ENCODE measurements at regions not wholly inside any gene's neighbourhood (a gene's known extent, or its start where the extent isn't known, plus 50 kb on each side); places are given as distances from the start of the nearest gene placed in this dataset.

- no peak for TF ChIP-seq CTCF (IDR thresholded peaks at IDR 0.05; ENCODE audit: extremely low read depth, low read depth, low read length)
- DNase-seq (ENCODE audit: insufficient read length, low spot score, missing footprints): no peak
- no peaks in the 10 kb centered on the region for H3K36me3 ChIP-seq (ENCODE audit: insufficient read depth, low read length)
- H3K27ac ChIP-seq (ENCODE audit: low read depth, low read length): no peak overlapping the region
- H3K27me3 ChIP-seq (ENCODE audit: insufficient read depth, low read length): no peaks in the 10 kb centered on the region
- no peak overlapping the region for H3K4me2 ChIP-seq (ENCODE audit: insufficient read depth, low read length)
- no peaks in the 10 kb centered on the region for H3K4me1 ChIP-seq (ENCODE audit: insufficient read depth, low read length)
- no peaks in the 10 kb centered on the region for H3K79me2 ChIP-seq (ENCODE audit: insufficient read depth, low read length)
- H2AFZ ChIP-seq (ENCODE audit: low read length): no peak overlapping the region
- no peaks in the 10 kb centered on the region for H3K9me3 ChIP-seq (ENCODE audit: low read depth, low read length)
- H4K20me1 ChIP-seq (ENCODE audit: insufficient read depth, low read length): no peaks in the 10 kb centered on the region
- no peak overlapping the region for H3K4me3 ChIP-seq (ENCODE audit: insufficient read depth, low read length)
Measured at GRCh38 chr7:156071612-156072011, 259.3 kb upstream of the SHH start.

GRCh38 chr7:156069891-156070290, 257.6 kb upstream of the SHH start:
- Histone ChIP-seq H4K20me1 (ENCODE audit: insufficient read depth, low read length) (no peaks in the 10 kb centered on the region), H3K36me3 (ENCODE audit: insufficient read depth, low read length) (no peaks in the 10 kb centered on the region), H2AFZ (ENCODE audit: low read length) (no peak overlapping the region), H3K27ac (ENCODE audit: low read depth, low read length) (no peak overlapping the region), H3K27me3 (ENCODE audit: insufficient read depth, low read length) (no peaks in the 10 kb centered on the region), H3K9me3 (ENCODE audit: low read depth, low read length) (no peaks in the 10 kb centered on the region), H3K4me2 (ENCODE audit: insufficient read depth, low read length) (no peak overlapping the region), H3K79me2 (ENCODE audit: insufficient read depth, low read length) (no peaks in the 10 kb centered on the region), H3K4me1 (ENCODE audit: insufficient read depth, low read length) (no peaks in the 10 kb centered on the region), H3K4me3 (ENCODE audit: insufficient read depth, low read length) (no peak overlapping the region)
- no peak for TF ChIP-seq CTCF (IDR thresholded peaks at IDR 0.05; ENCODE audit: extremely low read depth, low read depth, low read length)
- no peak for DNase-seq (ENCODE audit: insufficient read length, low spot score, missing footprints)

GRCh38 chr7:156067156-156067555, 254.9 kb upstream of the SHH start:
- no peak overlapping the region for H3K4me3 ChIP-seq (ENCODE audit: insufficient read depth, low read length)
- H2AFZ ChIP-seq (ENCODE audit: low read length): no peak overlapping the region
- no peak for TF ChIP-seq CTCF (IDR thresholded peaks at IDR 0.05; ENCODE audit: extremely low read depth, low read depth, low read length)
- no peaks in the 10 kb centered on the region for H3K27me3 ChIP-seq (ENCODE audit: insufficient read depth, low read length)
- no peaks in the 10 kb centered on the region for H3K79me2 ChIP-seq (ENCODE audit: insufficient read depth, low read length)
- no peak overlapping the region for H3K4me2 ChIP-seq (ENCODE audit: insufficient read depth, low read length)
- DNase-seq (ENCODE audit: insufficient read length, low spot score, missing footprints): no peak
- no peak overlapping the region for H3K27ac ChIP-seq (ENCODE audit: low read depth, low read length)
- H3K36me3 ChIP-seq (ENCODE audit: insufficient read depth, low read length): no peaks in the 10 kb centered on the region
- no peaks in the 10 kb centered on the region for H3K9me3 ChIP-seq (ENCODE audit: low read depth, low read length)
- no peaks in the 10 kb centered on the region for H4K20me1 ChIP-seq (ENCODE audit: insufficient read depth, low read length)
- H3K4me1 ChIP-seq (ENCODE audit: insufficient read depth, low read length): no peaks in the 10 kb centered on the region

- no peaks in the 10 kb centered on the region for H3K27me3 ChIP-seq (ENCODE audit: insufficient read depth, low read length)
- no peak for DNase-seq (ENCODE audit: insufficient read length, low spot score, missing footprints)
- H3K9me3 ChIP-seq (ENCODE audit: low read depth, low read length): peaks cover 8% of the 10 kb centered on the region
- no peaks in the 10 kb centered on the region for H3K4me1 ChIP-seq (ENCODE audit: insufficient read depth, low read length)
- no peaks in the 10 kb centered on the region for H3K79me2 ChIP-seq (ENCODE audit: insufficient read depth, low read length)
- H3K36me3 ChIP-seq (ENCODE audit: insufficient read depth, low read length): no peaks in the 10 kb centered on the region
- H3K4me2 ChIP-seq (ENCODE audit: insufficient read depth, low read length): no peak overlapping the region
- H3K27ac ChIP-seq (ENCODE audit: low read depth, low read length): no peak overlapping the region
- no peak overlapping the region for H3K4me3 ChIP-seq (ENCODE audit: insufficient read depth, low read length)
- TF ChIP-seq CTCF (IDR thresholded peaks at IDR 0.05; ENCODE audit: extremely low read depth, low read depth, low read length): no peak
- H2AFZ ChIP-seq (ENCODE audit: low read length): no peak overlapping the region
- H4K20me1 ChIP-seq (ENCODE audit: insufficient read depth, low read length): no peaks in the 10 kb centered on the region
Measured at GRCh38 chr7:156065400-156065799, 253.1 kb upstream of the SHH start.

Measured in osteoblast (primary cell).